ENCODE measurements at regions not wholly inside any gene's neighbourhood (a gene's known extent, or its start where the extent isn't known, plus 50 kb on each side); places are given as distances from the start of the nearest gene placed in this dataset.

DNA sequence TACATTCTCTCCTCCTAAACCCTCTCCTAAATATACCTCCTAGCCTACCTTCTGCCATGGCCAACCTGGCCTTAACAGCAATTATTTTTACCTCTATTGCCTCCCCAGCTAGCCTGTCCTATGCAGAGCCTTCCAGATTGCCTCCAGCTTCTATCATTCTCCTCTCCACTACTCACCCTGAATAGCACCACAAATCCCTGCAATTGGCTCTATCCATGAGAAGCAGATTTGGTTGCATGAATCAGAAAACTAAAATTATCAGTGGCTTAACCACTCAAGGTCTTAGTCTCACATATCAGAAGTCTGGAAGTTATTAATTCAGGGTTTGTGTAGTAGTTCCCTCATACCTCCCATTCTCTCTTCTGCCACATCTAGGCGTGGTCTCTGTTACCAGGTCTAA lies 120.3 kb upstream of the CACUL1 start:
- TF ChIP-seq, protein P1, sequence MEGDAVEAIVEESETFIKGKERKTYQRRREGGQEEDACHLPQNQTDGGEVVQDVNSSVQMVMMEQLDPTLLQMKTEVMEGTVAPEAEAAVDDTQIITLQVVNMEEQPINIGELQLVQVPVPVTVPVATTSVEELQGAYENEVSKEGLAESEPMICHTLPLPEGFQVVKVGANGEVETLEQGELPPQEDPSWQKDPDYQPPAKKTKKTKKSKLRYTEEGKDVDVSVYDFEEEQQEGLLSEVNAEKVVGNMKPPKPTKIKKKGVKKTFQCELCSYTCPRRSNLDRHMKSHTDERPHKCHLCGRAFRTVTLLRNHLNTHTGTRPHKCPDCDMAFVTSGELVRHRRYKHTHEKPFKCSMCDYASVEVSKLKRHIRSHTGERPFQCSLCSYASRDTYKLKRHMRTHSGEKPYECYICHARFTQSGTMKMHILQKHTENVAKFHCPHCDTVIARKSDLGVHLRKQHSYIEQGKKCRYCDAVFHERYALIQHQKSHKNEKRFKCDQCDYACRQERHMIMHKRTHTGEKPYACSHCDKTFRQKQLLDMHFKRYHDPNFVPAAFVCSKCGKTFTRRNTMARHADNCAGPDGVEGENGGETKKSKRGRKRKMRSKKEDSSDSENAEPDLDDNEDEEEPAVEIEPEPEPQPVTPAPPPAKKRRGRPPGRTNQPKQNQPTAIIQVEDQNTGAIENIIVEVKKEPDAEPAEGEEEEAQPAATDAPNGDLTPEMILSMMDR (IDR thresholded peaks at IDR 0.05): no peak
- TF ChIP-seq POLR2AphosphoS5 (IDR thresholded peaks at IDR 0.05): no peak
- TF ChIP-seq POLR2A (IDR thresholded peaks at IDR 0.05): no peak
- no peak for TF ChIP-seq EP300 (IDR thresholded peaks at IDR 0.05)

Data from gastroesophageal sphincter (tissue), 3 donors.